ENCODE measurements at regions not wholly inside any gene's neighbourhood (a gene's known extent, or its start where the extent isn't known, plus 50 kb on each side); places are given as distances from the start of the nearest gene placed in this dataset.

- Histone ChIP-seq H3K14ac (replicated peaks; ENCODE audit: low read depth, low read length) (no peak overlapping the region), H3K4me1 (ENCODE audit: control insufficient read depth, insufficient read depth, low read length) (no peaks in the 10 kb centered on the region), H3K23ac (ENCODE audit: low read depth, low read length) (no peak overlapping the region), H3K79me1 (ENCODE audit: low read depth in 1 of 2, low read length in 2 of 2) (no peaks in the 10 kb centered on the region), H3K56ac (ENCODE audit: extremely low read depth, insufficient read depth, low read length) (no peak overlapping the region), H3K9me1 (ENCODE audit: insufficient read depth, low read length) (no peaks in the 10 kb centered on the region), H2BK20ac (ENCODE audit: low read depth, low read length) (no peak overlapping the region), H3K4me2 (ENCODE audit: low read depth, low read length) (no peak overlapping the region), H2BK15ac (ENCODE audit: low read depth, low read length) (no peak overlapping the region), H2AK5ac (ENCODE audit: low read depth, low read length) (no peak overlapping the region), H2AFZ (replicated peaks; ENCODE audit: low read length, poor library complexity) (no peak overlapping the region), H2BK5ac (ENCODE audit: low read depth, low read length, poor library complexity, severe bottlenecking) (no peak overlapping the region), H4K8ac (ENCODE audit: low read depth in 2 of 2, low read length in 2 of 2) (no peak overlapping the region), H3K9ac (ENCODE audit: low read depth, low read length) (no peak overlapping the region), H3K27me3 (ENCODE audit: control insufficient read depth, insufficient read depth, low read length) (no peaks in the 10 kb centered on the region), H4K20me1 (ENCODE audit: insufficient read depth, low read length) (no peaks in the 10 kb centered on the region), H2AK9ac (replicated peaks; ENCODE audit: low read depth, low read length, poor library complexity) (no peak overlapping the region), H3K18ac (ENCODE audit: low read depth, low read length) (no peak overlapping the region), H2BK120ac (ENCODE audit: low read depth, low read length) (no peak overlapping the region), H3K4ac (ENCODE audit: low read depth, low read length) (no peak overlapping the region), H3K9me3 (ENCODE audit: control insufficient read depth, insufficient read depth, low read length) (peaks cover 3% of the 10 kb centered on the region; the same call in 1 of the 2 replicates), H4K5ac (ENCODE audit: low read depth, low read length) (no peak overlapping the region), H3K27ac (ENCODE audit: insufficient read depth, low read length) (no peak overlapping the region), H3K36me3 (ENCODE audit: control insufficient read depth, insufficient read depth, low read length) (no peaks in the 10 kb centered on the region), H3K4me3 (ENCODE audit: insufficient read depth, low read depth, low read length) (no peak overlapping the region), H4K91ac (ENCODE audit: insufficient read depth, low read depth, low read length) (no peak overlapping the region)
- DNase-seq (no peak), ATAC-seq (ENCODE audit: low read depth) (no peak)
- WGBS, 2 experiments (ENCODE audit: extremely low coverage in 2 of 2, insufficient read length in 1 of 2) = no CpG with 5 or more reads among the region's 6 CpGs
- intact Hi-C loops (cut with micrococcal nuclease) (no loop called here), in situ Hi-C loops (cut with MboI; ENCODE audit: low sequenced_read_pairs) (no loop called here), dilution Hi-C loops (cut with HindIII; ENCODE audit: low sequenced_read_pairs, unreplicated experiment) (no loop called here)
- TF ChIP-seq NFE2L2 (IDR thresholded peaks at IDR 0.05; ENCODE audit: low read depth, low read length) = no peak
- no peak for TF ChIP-seq CHD1 (IDR thresholded peaks at IDR 0.05; ENCODE audit: low read depth, low read length)
- no peak for TF ChIP-seq POLR2A (IDR thresholded peaks at IDR 0.05; ENCODE audit: low read depth, low read length)
- TF ChIP-seq SMC3 (IDR thresholded peaks at IDR 0.05; ENCODE audit: low read depth, low read length) = no peak
- no peak for TF ChIP-seq CTCF (conservative IDR thresholded peaks at IDR 0.05; ENCODE audit: low read depth, low read length)
- no peak for TF ChIP-seq USF2 (IDR thresholded peaks at IDR 0.05; ENCODE audit: low read depth, low read length)
- no peak for TF ChIP-seq ELK1 (IDR thresholded peaks at IDR 0.05; ENCODE audit: borderline replicate concordance, low read depth, low read length)
- no peak for TF ChIP-seq RCOR1 (IDR thresholded peaks at IDR 0.05; ENCODE audit: insufficient replicate concordance, low read length)
- no peak for TF ChIP-seq MAZ (IDR thresholded peaks at IDR 0.05; ENCODE audit: borderline replicate concordance, low read depth, low read length)
- no peak for TF ChIP-seq FOS (IDR thresholded peaks at IDR 0.05; ENCODE audit: low read depth, low read length)
- TF ChIP-seq RFX5 (IDR thresholded peaks at IDR 0.05; ENCODE audit: low read depth, low read length) = no peak
- no peak for TF ChIP-seq BHLHE40 (IDR thresholded peaks at IDR 0.05; ENCODE audit: low read depth, low read length)
- TF ChIP-seq MXI1 (IDR thresholded peaks at IDR 0.05; ENCODE audit: borderline replicate concordance, low read depth, low read length) = no peak
- no peak for TF ChIP-seq CEBPB (IDR thresholded peaks at IDR 0.05; ENCODE audit: low read depth, low read length)
- no peak for TF ChIP-seq RAD21 (IDR thresholded peaks at IDR 0.05; ENCODE audit: low read length)
- no TSS peak for BruUV-seq (replicated peaks)
- ChIA-PET POLR2A (ENCODE audit: unreplicated experiment) (no interaction called here), CTCF (interaction anchor here (0.6 kb wide), 1 partner anchor 604 kb away, joined by 3 read pairs; no protein-coding TSS in a partner anchor)
These were observed 201.7 kb upstream of the PDGFD start for GRCh38 chr11:104365676-104366075.

All from IMR-90 (cell line).